Upper lobe of left lung (tissue), 6 donors: ENCODE measurements at regions not wholly inside any gene's neighbourhood (a gene's known extent, or its start where the extent isn't known, plus 50 kb on each side); places are given as distances from the start of the nearest gene placed in this dataset.

Experiments
- ATAC-seq, 2 donors: fragments of 200-7000 bp; cut with Tn5 transposase; one replicate each; pipeline ENCODE4 v1.9.1; 2022; ENCODE audit warnings: mild to moderate bottlenecking in 2 of 2, moderate library complexity in 2 of 2; ENCODE audit not compliant: low FRiP score in 2 of 2
- DNase-seq, 2 donors: peaks; one replicate each; pipeline ENCODE4 v3.0.0-alpha.2; 2019 to 2020
- H3K27ac ChIP-seq, 4 donors: fragments of 200-600 bp; sonication (generic); one replicate each; pipeline ENCODE4 v1.5.1; 2016 to 2019
- H3K27me3 ChIP-seq, 4 donors: fragments of 200-600 bp; sonication (generic); one replicate each; pipeline ENCODE4 v1.5.1; 2017 to 2019
- H3K36me3 ChIP-seq, 4 donors: fragments of 200-600 bp; sonication (generic); one replicate each; pipeline ENCODE4 v1.5.1; 2016 to 2019
- H3K4me1 ChIP-seq, 4 donors: fragments of 200-600 bp; sonication (generic); one replicate each; pipeline ENCODE4 v1.5.1; 2018 to 2019
- H3K4me3 ChIP-seq, 4 donors: fragments of 200-600 bp; sonication (generic); one replicate each; pipeline ENCODE4 v1.5.1; 2017 to 2019; ENCODE audit warnings: mild to moderate bottlenecking in 2 of 4, moderate library complexity in 1 of 4
- H3K9me3 ChIP-seq, 4 donors: fragments of 200-600 bp; sonication (generic); one replicate each; pipeline ENCODE4 v1.5.1; 2018 to 2019
- EP300 ChIP-seq, 4 donors: sonication (generic); formaldehyde crosslinking; IDR thresholded peaks; one replicate each; pipeline ENCODE4 v1.5.1; 2017; ENCODE audit warnings: antibody characterized with exemption in 4 of 4, control low read depth in 2 of 4
- POLR2A ChIP-seq, 4 donors: fragments of 450-650 bp; IDR thresholded peaks; one replicate each; pipeline ENCODE4 v1.5.1; 2016 to 2017; ENCODE audit warnings: antibody characterized with exemption in 4 of 4, mild to moderate bottlenecking in 2 of 4
- POLR2AphosphoS5 ChIP-seq, 2 donors: sonication (generic); formaldehyde crosslinking; IDR thresholded peaks; one replicate each; pipeline ENCODE4 v1.5.1; 2017; ENCODE audit warnings: antibody characterized with exemption in 2 of 2
- WGBS, 2 donors: methylation state at CpG; one replicate each; pipeline ENCODE4 v1.1.5; 2017 to 2018; 5-methylcytosine and 5-hydroxymethylcytosine counted together
- TF ChIP-seq, protein P1 (sequence below), 6 experiments: fragments of 450-650 bp in 4 of 6; fragments of 200-600 bp in 2 of 6; sonication (generic) in 2 of 6; IDR thresholded peaks; one replicate each; pipeline ENCODE4 v1.5.1; 2016 to 2019; ENCODE audit warnings: antibody characterized with exemption in 6 of 6
- donor health status: DM: no; HTN: no; CAD: no; lungs with moderate emphysema.
- donor health status: DM: no; HTN: yes; CAD: no; lungs with severe emphysema.

GRCh38 chr6:67634199-67634598 lies 1000.9 kb upstream of the ADGRB3 start:
- TF ChIP-seq POLR2A (IDR thresholded peaks at IDR 0.05), result no peak
- TF ChIP-seq, protein P1, sequence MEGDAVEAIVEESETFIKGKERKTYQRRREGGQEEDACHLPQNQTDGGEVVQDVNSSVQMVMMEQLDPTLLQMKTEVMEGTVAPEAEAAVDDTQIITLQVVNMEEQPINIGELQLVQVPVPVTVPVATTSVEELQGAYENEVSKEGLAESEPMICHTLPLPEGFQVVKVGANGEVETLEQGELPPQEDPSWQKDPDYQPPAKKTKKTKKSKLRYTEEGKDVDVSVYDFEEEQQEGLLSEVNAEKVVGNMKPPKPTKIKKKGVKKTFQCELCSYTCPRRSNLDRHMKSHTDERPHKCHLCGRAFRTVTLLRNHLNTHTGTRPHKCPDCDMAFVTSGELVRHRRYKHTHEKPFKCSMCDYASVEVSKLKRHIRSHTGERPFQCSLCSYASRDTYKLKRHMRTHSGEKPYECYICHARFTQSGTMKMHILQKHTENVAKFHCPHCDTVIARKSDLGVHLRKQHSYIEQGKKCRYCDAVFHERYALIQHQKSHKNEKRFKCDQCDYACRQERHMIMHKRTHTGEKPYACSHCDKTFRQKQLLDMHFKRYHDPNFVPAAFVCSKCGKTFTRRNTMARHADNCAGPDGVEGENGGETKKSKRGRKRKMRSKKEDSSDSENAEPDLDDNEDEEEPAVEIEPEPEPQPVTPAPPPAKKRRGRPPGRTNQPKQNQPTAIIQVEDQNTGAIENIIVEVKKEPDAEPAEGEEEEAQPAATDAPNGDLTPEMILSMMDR (IDR thresholded peaks at IDR 0.05), result no peak
- no peak for TF ChIP-seq EP300 (IDR thresholded peaks at IDR 0.05)
- no peak for TF ChIP-seq POLR2AphosphoS5 (IDR thresholded peaks at IDR 0.05)
- DNase-seq (no peak), ATAC-seq (no peak)
- Histone ChIP-seq H3K4me1 (no peaks in the 10 kb centered on the region), H3K36me3 (no peaks in the 10 kb centered on the region), H3K27ac (no peak overlapping the region), H3K4me3 (no peak overlapping the region), H3K27me3 (no peaks in the 10 kb centered on the region), H3K9me3 (peaks cover 0 to 7% (median 0%) of the 10 kb centered on the region in 4 donors)
- WGBS, 2 donors, result 89 to 97% methylated on average over 2 of the region's 2 CpGs

DNA sequence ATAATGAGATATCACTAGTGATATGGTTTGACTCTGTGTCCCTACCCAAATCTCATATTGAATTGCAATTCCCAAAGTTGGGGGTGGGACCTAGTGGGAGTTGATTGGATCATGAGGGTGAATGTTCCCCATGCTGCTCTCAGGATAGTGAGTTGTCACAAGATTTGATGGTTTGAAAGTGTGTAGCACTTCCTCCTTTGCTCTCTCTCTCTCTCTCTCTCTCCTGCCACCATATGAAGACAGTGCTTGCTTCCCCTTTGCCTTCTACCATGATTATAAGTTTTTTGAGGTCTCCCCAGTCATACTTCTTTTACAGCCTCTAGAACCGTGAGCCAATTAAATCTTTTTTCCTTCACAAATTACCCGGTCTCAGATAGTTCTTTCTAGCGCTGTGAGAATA lies 1002.0 kb upstream of the ADGRB3 start:
- no peak overlapping the region for H3K4me3 ChIP-seq
- no peak overlapping the region for H3K27ac ChIP-seq
- H3K4me1 ChIP-seq, result no peaks in the 10 kb centered on the region
- DNase-seq, result no peak
- no peak for ATAC-seq
- 85 to 87% methylated on average over 3 of the region's 3 CpGs for WGBS, 2 donors
- H3K27me3 ChIP-seq, result no peaks in the 10 kb centered on the region
- H3K36me3 ChIP-seq, result no peaks in the 10 kb centered on the region
- H3K9me3 ChIP-seq, result peaks cover 0 to 7% (median 0%) of the 10 kb centered on the region in 4 donors
- TF ChIP-seq EP300 (IDR thresholded peaks at IDR 0.05), result no peak
- TF ChIP-seq POLR2A (IDR thresholded peaks at IDR 0.05), result no peak
- no peak for TF ChIP-seq POLR2AphosphoS5 (IDR thresholded peaks at IDR 0.05)
- TF ChIP-seq, protein P1 (IDR thresholded peaks at IDR 0.05), result no peak

GRCh38 chr6:67630146-67630545 lies 1004.9 kb upstream of the ADGRB3 start:
- DNase-seq (no peak), ATAC-seq (peak in 1 of 2 donors; percentile 34)
- WGBS, 2 donors, result 21 to 39% methylated on average over 2 of the region's 2 CpGs
- no peak overlapping the region for H3K4me3 ChIP-seq
- H3K9me3 ChIP-seq, result peaks cover 0 to 7% (median 0%) of the 10 kb centered on the region in 4 donors
- H3K36me3 ChIP-seq, result no peaks in the 10 kb centered on the region
- no peak for TF ChIP-seq POLR2AphosphoS5 (IDR thresholded peaks at IDR 0.05)
- TF ChIP-seq EP300 (IDR thresholded peaks at IDR 0.05), result no peak
- TF ChIP-seq, protein P1 (IDR thresholded peaks at IDR 0.05), result no peak
- no peak for TF ChIP-seq POLR2A (IDR thresholded peaks at IDR 0.05)
- no peaks in the 10 kb centered on the region for H3K4me1 ChIP-seq
- H3K27me3 ChIP-seq, result no peaks in the 10 kb centered on the region
- no peak overlapping the region for H3K27ac ChIP-seq

- H3K27me3 ChIP-seq, result no peaks in the 10 kb centered on the region
- no peak overlapping the region for H3K4me3 ChIP-seq
- no peak for TF ChIP-seq POLR2A (IDR thresholded peaks at IDR 0.05)
- TF ChIP-seq POLR2AphosphoS5 (IDR thresholded peaks at IDR 0.05), result no peak
- no peak for TF ChIP-seq EP300 (IDR thresholded peaks at IDR 0.05)
- TF ChIP-seq, protein P1 (IDR thresholded peaks at IDR 0.05), result no peak
- peaks cover 0 to 5% (median 0%) of the 10 kb centered on the region in 4 donors for H3K9me3 ChIP-seq
- H3K4me1 ChIP-seq, result no peaks in the 10 kb centered on the region
- ATAC-seq (no peak), DNase-seq (no peak)
- H3K27ac ChIP-seq, result no peak overlapping the region
- no peaks in the 10 kb centered on the region for H3K36me3 ChIP-seq
These were observed 1005.8 kb upstream of the ADGRB3 start for GRCh38 chr6:67629258-67629657.

GRCh38 chr6:67615796-67616195 lies 1019.3 kb upstream of the ADGRB3 start:
- DNase-seq (no peak), ATAC-seq (no peak)
- H3K36me3 ChIP-seq, result no peaks in the 10 kb centered on the region
- no peak overlapping the region for H3K4me3 ChIP-seq
- WGBS, 2 donors, result 74 to 82% methylated on average over 7 of the region's 7 CpGs
- no peaks in the 10 kb centered on the region for H3K4me1 ChIP-seq
- TF ChIP-seq POLR2A (IDR thresholded peaks at IDR 0.05) (no peak), POLR2AphosphoS5 (IDR thresholded peaks at IDR 0.05) (no peak)
- H3K27ac ChIP-seq, result no peak overlapping the region
- H3K9me3 ChIP-seq, result no peaks in the 10 kb centered on the region
- H3K27me3 ChIP-seq, result no peaks in the 10 kb centered on the region
